ENCODE measurements at regions not wholly inside any gene's neighbourhood (a gene's known extent, or its start where the extent isn't known, plus 50 kb on each side); places are given as distances from the start of the nearest gene placed in this dataset.
"Not testable (repeated sequence)": the region's sequence is repeated elsewhere in the genome, so short reads cannot be mapped to it uniquely, and the experiment has no call there.

- Mint-ChIP-seq H3K9me3 (peaks cover 0 to 4% of the 10 kb centered on the region in 2 donors), H3K4me3 (no peak overlapping the region), H3K27ac (no peak overlapping the region), H3K4me1 (no peaks in the 10 kb centered on the region), H3K27me3 (no peaks in the 10 kb centered on the region)
- no peak for DNase-seq
- no peak for ATAC-seq
Observed at GRCh38 chr3:168813225-168813802, 717.6 kb upstream of the GOLIM4 start.

DNA sequence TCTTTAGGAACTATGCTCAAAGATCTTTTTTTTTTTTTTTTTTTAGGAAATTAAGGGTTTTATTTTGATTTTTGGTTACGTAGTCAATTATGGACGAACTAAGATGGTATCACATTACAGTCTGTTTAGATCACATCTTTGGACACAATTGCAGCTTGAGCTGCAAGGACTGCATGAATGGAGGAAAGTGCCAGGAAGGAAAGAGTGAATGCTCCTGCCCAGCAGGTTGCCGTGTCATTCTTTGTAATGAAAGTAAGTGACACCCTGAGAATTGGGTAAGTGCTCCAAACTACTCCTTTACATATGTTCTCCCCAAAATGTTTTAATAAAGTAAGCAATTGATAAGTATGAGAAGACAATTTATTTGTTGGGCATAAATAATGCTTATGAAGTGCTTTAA lies 716.5 kb upstream of the GOLIM4 start:
- Mint-ChIP-seq H3K27me3 (no peaks in the 10 kb centered on the region), H3K4me1 (no peaks in the 10 kb centered on the region), H3K9me3 (peaks cover 0 to 4% of the 10 kb centered on the region in 2 donors), H3K27ac (no peak overlapping the region), H3K4me3 (no peak overlapping the region)
- ATAC-seq = no peak
- DNase-seq = no peak

DNA sequence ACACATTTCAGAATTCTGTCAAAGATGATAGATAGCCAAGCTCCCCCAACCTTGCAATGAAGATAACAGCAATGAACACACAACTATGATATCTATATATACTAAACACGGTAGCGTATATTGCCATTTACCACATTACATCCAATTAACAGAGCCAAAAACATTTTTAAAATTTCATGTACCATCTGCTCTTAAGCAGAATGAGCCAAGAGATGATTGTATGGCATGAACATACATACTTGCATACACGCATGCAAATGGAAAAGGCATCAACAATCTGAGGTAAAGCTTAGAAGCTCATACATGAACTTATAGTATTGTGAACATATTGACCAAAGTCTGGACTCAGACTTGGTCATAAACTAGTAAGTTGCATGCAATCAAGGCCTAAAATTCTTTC lies 712.9 kb upstream of the GOLIM4 start:
- H3K27me3 Mint-ChIP-seq = no peaks in the 10 kb centered on the region
- no peak overlapping the region for H3K27ac Mint-ChIP-seq
- peaks cover 0 to 4% of the 10 kb centered on the region in 2 donors for H3K9me3 Mint-ChIP-seq
- no peaks in the 10 kb centered on the region for H3K4me1 Mint-ChIP-seq
- no peak for ATAC-seq
- no peak overlapping the region for H3K4me3 Mint-ChIP-seq
- no peak for DNase-seq

DNA sequence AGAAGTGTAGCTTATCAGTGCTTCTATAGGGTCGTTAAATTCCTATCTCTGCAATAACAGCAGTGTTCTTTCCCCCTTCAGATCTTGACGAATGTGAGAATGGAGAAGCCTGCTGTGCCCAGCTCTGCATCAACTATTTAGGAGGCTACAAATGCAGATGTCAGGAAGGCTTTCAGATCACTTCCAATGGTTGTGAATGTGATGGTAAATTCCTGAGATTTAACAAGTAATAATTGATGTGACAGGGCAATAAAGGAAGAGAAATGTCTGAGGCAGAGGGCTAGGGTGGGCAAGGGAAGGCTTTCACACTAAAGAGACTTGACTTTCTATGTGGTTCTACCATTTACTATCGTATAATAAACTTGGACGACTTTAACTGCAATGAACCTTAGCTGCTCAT lies 711.7 kb upstream of the GOLIM4 start:
- no peak for ATAC-seq

GRCh38 chr3:168806871-168807270 lies 711.1 kb upstream of the GOLIM4 start:
- no peaks in the 10 kb centered on the region for H3K4me1 Mint-ChIP-seq
- H3K9me3 Mint-ChIP-seq = peaks cover 0 to 4% of the 10 kb centered on the region in 2 donors
- H3K4me3 Mint-ChIP-seq = no peak overlapping the region
- no peak for DNase-seq
- H3K27me3 Mint-ChIP-seq = no peaks in the 10 kb centered on the region
- no peak overlapping the region for H3K27ac Mint-ChIP-seq
- ATAC-seq = no peak

More for the DNA sequence above, 711.7 kb upstream of the GOLIM4 start:
- no peak overlapping the region for H3K27ac Mint-ChIP-seq
- no peak for DNase-seq
- H3K4me3 Mint-ChIP-seq = no peak overlapping the region
- H3K9me3 Mint-ChIP-seq = peaks cover 0 to 4% of the 10 kb centered on the region in 2 donors
- no peaks in the 10 kb centered on the region for H3K4me1 Mint-ChIP-seq
- H3K27me3 Mint-ChIP-seq = no peaks in the 10 kb centered on the region

GRCh38 chr3:168803536-168803935 lies 707.8 kb upstream of the GOLIM4 start:
- ATAC-seq = no peak
- no peak for DNase-seq
- Mint-ChIP-seq H3K4me1 (no peaks in the 10 kb centered on the region), H3K4me3 (no peak overlapping the region), H3K27ac (no peak overlapping the region), H3K27me3 (no peaks in the 10 kb centered on the region), H3K9me3 (peaks cover 0 to 4% of the 10 kb centered on the region in 2 donors)

GRCh38 chr3:168802766-168803165 lies 707.0 kb upstream of the GOLIM4 start:
- Mint-ChIP-seq H3K27ac (no peak overlapping the region), H3K27me3 (no peaks in the 10 kb centered on the region), H3K4me1 (no peaks in the 10 kb centered on the region), H3K4me3 (no peak overlapping the region), H3K9me3 (peaks cover 0 to 4% of the 10 kb centered on the region in 2 donors)
- DNase-seq (no peak), ATAC-seq (no peak)

- Mint-ChIP-seq H3K27me3 (no peaks in the 10 kb centered on the region), H3K9me3 (peaks cover 0 to 4% of the 10 kb centered on the region in 2 donors), H3K4me1 (no peaks in the 10 kb centered on the region), H3K27ac (peak overlapping the region in 1 of 2 donors; percentile 12), H3K4me3 (no peak overlapping the region)
- ATAC-seq (no peak), DNase-seq (no peak)
Observed at GRCh38 chr3:168801794-168802193, 706.1 kb upstream of the GOLIM4 start.

GRCh38 chr3:168796339-168796738 lies 700.6 kb upstream of the GOLIM4 start:
- DNase-seq (no peak), ATAC-seq (no peak)
- H3K9me3 Mint-ChIP-seq = peaks cover 0 to 4% of the 10 kb centered on the region in 2 donors
- no peak overlapping the region for H3K27ac Mint-ChIP-seq
- H3K4me1 Mint-ChIP-seq = no peaks in the 10 kb centered on the region
- no peak overlapping the region for H3K4me3 Mint-ChIP-seq
- no peaks in the 10 kb centered on the region for H3K27me3 Mint-ChIP-seq

DNA sequence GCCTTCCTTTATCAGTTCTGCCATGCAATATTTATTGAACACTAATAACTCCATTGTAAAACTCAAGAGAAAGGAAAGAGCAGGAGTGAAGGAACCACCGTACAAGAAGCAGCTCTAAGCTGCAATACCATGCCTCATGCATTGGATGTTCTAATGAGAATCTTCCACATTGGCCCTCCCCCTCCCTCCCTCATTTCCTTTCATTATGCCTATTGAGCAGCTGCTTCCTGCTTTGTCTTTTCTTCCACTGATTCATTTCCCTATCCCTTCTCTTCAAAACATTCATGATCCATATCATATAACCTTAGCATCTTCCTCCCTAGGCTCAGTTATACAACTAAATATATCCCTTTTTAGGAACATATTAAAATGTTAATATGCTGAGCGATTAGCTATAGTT lies 698.7 kb upstream of the GOLIM4 start:
- DNase-seq (no peak), ATAC-seq (no peak)
- H3K27ac Mint-ChIP-seq = no peak overlapping the region
- H3K9me3 Mint-ChIP-seq = peaks cover 0 to 4% of the 10 kb centered on the region in 2 donors
- no peaks in the 10 kb centered on the region for H3K27me3 Mint-ChIP-seq
- no peak overlapping the region for H3K4me3 Mint-ChIP-seq
- no peaks in the 10 kb centered on the region for H3K4me1 Mint-ChIP-seq

DNA sequence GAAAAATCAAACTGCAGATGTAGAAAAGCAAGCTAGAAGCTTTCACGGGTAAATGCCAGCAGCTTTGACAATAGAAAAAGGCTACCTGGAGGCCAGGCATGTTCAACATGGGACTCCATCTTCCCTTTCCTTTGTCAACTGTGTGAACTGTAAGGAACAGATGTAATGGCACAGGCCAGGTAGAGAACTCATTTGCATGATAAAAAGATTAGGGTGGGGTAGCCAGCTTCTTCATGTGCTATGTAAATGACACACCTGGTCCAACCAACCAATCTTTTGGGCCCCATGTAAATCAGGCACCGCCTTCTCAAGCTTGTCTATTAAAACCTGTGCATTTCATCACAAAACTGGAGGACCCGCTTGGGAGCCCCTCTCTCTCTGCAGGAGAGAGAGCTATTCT lies 686.5 kb upstream of the GOLIM4 start:
- no peak overlapping the region for H3K4me3 Mint-ChIP-seq
- no peaks in the 10 kb centered on the region for H3K4me1 Mint-ChIP-seq
- DNase-seq (no peak), ATAC-seq (no peak)
- H3K27ac Mint-ChIP-seq = no peak overlapping the region
- H3K27me3 Mint-ChIP-seq = no peaks in the 10 kb centered on the region
- H3K9me3 Mint-ChIP-seq = peaks cover 0 to 14% of the 10 kb centered on the region in 2 donors

DNA sequence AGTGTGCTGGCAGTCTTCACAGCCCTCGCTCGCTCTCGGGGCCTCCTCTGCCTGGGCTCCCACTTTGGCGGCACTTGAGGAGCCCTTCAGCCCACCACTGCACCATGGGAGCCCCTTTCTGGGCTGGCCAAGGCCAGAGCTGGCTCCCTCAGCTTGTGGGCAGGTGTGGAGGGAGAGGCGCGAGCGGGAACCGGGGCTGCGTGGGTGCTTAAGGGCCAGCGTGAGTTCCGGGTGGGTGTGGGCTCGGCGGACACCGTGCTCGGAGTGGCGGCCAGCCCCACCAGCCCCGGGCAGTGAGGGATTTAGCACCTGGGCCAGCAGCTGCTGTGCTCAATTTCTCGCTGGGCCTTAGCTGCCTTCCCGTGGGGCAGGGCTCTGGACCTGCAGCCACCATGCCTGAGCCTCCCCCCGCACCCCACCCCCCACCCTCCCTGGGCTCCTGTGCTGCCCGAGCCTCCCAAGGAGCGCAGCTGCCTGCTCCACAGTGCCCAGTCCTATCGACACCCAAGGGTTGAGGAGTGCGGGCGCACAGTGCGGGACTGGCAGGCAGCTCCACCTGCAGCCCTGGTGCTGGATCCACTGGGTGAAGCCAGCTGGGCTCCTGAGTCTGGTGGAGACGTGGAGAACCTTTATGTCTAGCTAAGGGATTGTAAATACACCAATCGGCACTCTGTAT lies 684.4 kb upstream of the GOLIM4 start:
- Mint-ChIP-seq H3K27me3 (peaks cover 10% of the 10 kb centered on the region), H3K9me3 (peaks cover 0 to 24% of the 10 kb centered on the region in 2 donors)
- H3K27ac Mint-ChIP-seq, H3K4me1 Mint-ChIP-seq, ATAC-seq, H3K4me3 Mint-ChIP-seq, DNase-seq: not testable (repeated sequence)

DNA sequence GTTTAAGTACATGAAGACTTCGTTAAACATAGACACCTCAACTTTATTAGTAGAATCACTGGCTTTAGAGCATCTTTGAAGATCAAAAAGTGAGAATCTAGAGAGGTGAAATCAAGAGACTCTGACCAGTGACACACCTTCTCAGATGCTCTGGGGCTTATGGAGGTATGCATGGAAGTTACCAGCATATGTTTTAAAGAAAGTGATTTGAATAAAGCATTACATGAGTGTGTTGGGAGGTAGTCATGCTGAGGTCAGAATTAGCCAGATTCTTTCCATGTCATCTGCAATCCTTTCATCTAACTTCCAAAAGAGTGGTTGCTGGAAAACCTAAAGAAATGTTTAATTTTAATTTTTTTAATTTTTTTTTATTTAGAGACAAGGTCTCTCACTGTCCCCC lies 658.0 kb upstream of the GOLIM4 start:
- Mint-ChIP-seq H3K9me3 (peaks cover 3 to 10% of the 10 kb centered on the region in 2 donors), H3K27ac (no peak overlapping the region), H3K4me1 (no peaks in the 10 kb centered on the region), H3K4me3 (no peak overlapping the region), H3K27me3 (no peaks in the 10 kb centered on the region)
- DNase-seq = no peak
- ATAC-seq = no peak

DNA sequence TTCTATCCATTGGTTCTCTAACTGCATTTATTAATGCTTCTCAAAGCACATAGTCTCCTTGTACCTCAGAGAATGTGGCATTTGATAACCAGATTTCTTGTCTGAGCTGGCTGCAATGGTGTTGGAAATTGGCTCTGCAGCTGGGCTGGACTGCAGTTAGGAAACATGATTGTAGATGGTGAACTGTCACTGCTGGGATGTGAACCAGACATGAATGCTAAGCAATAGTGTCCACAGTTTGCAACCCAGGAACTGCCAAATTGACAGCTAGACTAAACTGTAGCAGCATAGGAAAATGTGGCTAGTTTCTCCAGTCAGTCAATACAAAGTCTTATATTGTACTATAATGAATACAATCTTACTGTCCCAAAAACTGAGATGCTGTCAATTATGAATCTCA lies 656.6 kb upstream of the GOLIM4 start:
- no peaks in the 10 kb centered on the region for H3K4me1 Mint-ChIP-seq
- peaks cover 0 to 3% of the 10 kb centered on the region in 2 donors for H3K9me3 Mint-ChIP-seq
- ATAC-seq (no peak), DNase-seq (no peak)
- no peaks in the 10 kb centered on the region for H3K27me3 Mint-ChIP-seq
- no peak overlapping the region for H3K27ac Mint-ChIP-seq
- H3K4me3 Mint-ChIP-seq = no peak overlapping the region

- no peak overlapping the region for H3K4me3 Mint-ChIP-seq
- DNase-seq (no peak), ATAC-seq (no peak)
- H3K4me1 Mint-ChIP-seq = no peaks in the 10 kb centered on the region
- H3K9me3 Mint-ChIP-seq = peaks cover 7 to 10% of the 10 kb centered on the region in 2 donors
- no peaks in the 10 kb centered on the region for H3K27me3 Mint-ChIP-seq
- H3K27ac Mint-ChIP-seq = no peak overlapping the region
Observed at GRCh38 chr3:168747697-168748096, 652.0 kb upstream of the GOLIM4 start.

GRCh38 chr3:168738527-168739325 lies 643.0 kb upstream of the GOLIM4 start:
- no peaks in the 10 kb centered on the region for H3K4me1 Mint-ChIP-seq
- no peak for DNase-seq
- no peak overlapping the region for H3K27ac Mint-ChIP-seq
- H3K27me3 Mint-ChIP-seq = no peaks in the 10 kb centered on the region
- no peak overlapping the region for H3K4me3 Mint-ChIP-seq
- no peak for ATAC-seq
- H3K9me3 Mint-ChIP-seq = peaks cover 12 to 20% of the 10 kb centered on the region in 2 donors

Data from stimulated activated naive CD8-positive, alpha-beta T cell treated with anti-CD3 and anti-CD28 coated beads, Interleukin-15, amount 100 ng/mL, for 72 hours (primary cell).